HEK293 (cell line): ENCODE measurements at regions not wholly inside any gene's neighbourhood (a gene's known extent, or its start where the extent isn't known, plus 50 kb on each side); places are given as distances from the start of the nearest gene placed in this dataset.

Experiments
- CTCF ChIA-PET: fragments of 350-600 bp; formaldehyde crosslinking; extraction: SDS; loops from one replicate; lab custom pipeline; 2021; ENCODE audit warnings: antibody characterized with exemption; lab: Yijun Ruan, JAX
- POLR2A ChIA-PET: fragments of 300-600 bp; formaldehyde crosslinking; extraction: SDS; loops from one replicate; lab custom pipeline; 2020; ENCODE audit warnings: antibody characterized with exemption, inconsistent platforms; lab: Yijun Ruan, JAX
- H3K27ac ChIP-seq: fragments of 200-500 bp; sonication (Bioruptor generic); 2 replicates; pipeline ENCODE4 v1.5.1; 2014; ENCODE audit warnings: low read depth, low read length, control low read depth, inconsistent platforms; ENCODE audit errors: extremely low read depth
- H3K36me3 ChIP-seq, 2 experiments: fragments of 200-500 bp in 1 of 2; sonication (Bioruptor generic) in 1 of 2; 1 replicate in 1 of 2; 2 replicates in 1 of 2; pipeline ENCODE4 v1.5.1; 2014 to 2017; ENCODE audit warnings: inconsistent platforms in 2 of 2, low read length in 2 of 2; ENCODE audit not compliant: control insufficient read depth in 2 of 2, insufficient read depth in 1 of 2
- H3K4me1 ChIP-seq: fragments of 200-500 bp; sonication (Bioruptor generic); 2 replicates; pipeline ENCODE4 v1.5.1; 2014; ENCODE audit warnings: mild to moderate bottlenecking, low read length, inconsistent platforms; ENCODE audit not compliant: control insufficient read depth, insufficient read depth
- H3K4me3 ChIP-seq: 2 replicates; pipeline ENCODE4 v1.5.1; 2011; ENCODE audit warnings: low read depth, mild to moderate bottlenecking, control low read depth, low read length, moderate library complexity
- H3K9me3 ChIP-seq: fragments of 200-500 bp; sonication (Bioruptor generic); 2 replicates; pipeline ENCODE4 v1.5.1; 2014; ENCODE audit warnings: low read depth, low read length, inconsistent platforms; ENCODE audit not compliant: control insufficient read depth, insufficient read depth
- ATF2 ChIP-seq: fragments of 450-650 bp; formaldehyde crosslinking; IDR thresholded peaks from 2 replicates; pipeline ENCODE4 v1.5.1; 2016; ENCODE audit warnings: missing biosample characterization, missing genetic modification characterization, low read depth
- FEZF1 ChIP-seq: fragments of 450-650 bp; formaldehyde crosslinking; IDR thresholded peaks from 2 replicates; pipeline ENCODE4 v1.5.1; 2016; ENCODE audit warnings: missing biosample characterization, missing genetic modification characterization
- INSM2 ChIP-seq: fragments of 450-650 bp; formaldehyde crosslinking; IDR thresholded peaks from 2 replicates; pipeline ENCODE4 v1.5.1; 2016; ENCODE audit warnings: missing biosample characterization, missing genetic modification characterization
- MEIS1 ChIP-seq: sonication (generic); formaldehyde crosslinking; IDR thresholded peaks from 2 replicates; pipeline ENCODE4 v1.8.1; 2022; ENCODE audit warnings: missing genetic modification reagents, mild to moderate bottlenecking, borderline replicate concordance
- SCRT1 ChIP-seq: fragments of 450-650 bp; formaldehyde crosslinking; IDR thresholded peaks from 2 replicates; pipeline ENCODE4 v1.5.1; 2016; ENCODE audit warnings: missing biosample characterization, missing genetic modification characterization, borderline replicate concordance
- SCRT2 ChIP-seq: fragments of 450-650 bp; formaldehyde crosslinking; IDR thresholded peaks from 2 replicates; pipeline ENCODE4 v1.5.1; 2016; ENCODE audit warnings: missing biosample characterization, missing genetic modification characterization
- SETDB1 ChIP-seq: IDR thresholded peaks from one replicate; pipeline ENCODE4 v1.6.1; 2017; ENCODE audit warnings: mild to moderate bottlenecking, low read length, moderate library complexity, mixed read lengths; ENCODE audit not compliant: insufficient read length
- SP3 ChIP-seq: fragments of 450-650 bp; formaldehyde crosslinking; IDR thresholded peaks from 2 replicates; pipeline ENCODE4 v1.5.1; 2016; ENCODE audit warnings: missing biosample characterization, missing genetic modification characterization
- TRIM28 ChIP-seq: IDR thresholded peaks from 2 replicates; pipeline ENCODE4 v1.6.1; 2011; ENCODE audit warnings: low read length, control low read depth, borderline replicate concordance
- YY1 ChIP-seq: fragments of 450-650 bp; formaldehyde crosslinking; IDR thresholded peaks from 2 replicates; pipeline ENCODE4 v1.5.1; 2018; ENCODE audit warnings: missing biosample characterization, missing genetic modification characterization
- ZBTB10 ChIP-seq: fragments of 450-650 bp; formaldehyde crosslinking; IDR thresholded peaks from 2 replicates; pipeline ENCODE4 v1.5.1; 2016; ENCODE audit warnings: missing biosample characterization, missing genetic modification characterization
- ZBTB20 ChIP-seq: fragments of 450-650 bp; formaldehyde crosslinking; IDR thresholded peaks from 2 replicates; pipeline ENCODE4 v1.5.1; 2016; ENCODE audit warnings: missing biosample characterization, missing genetic modification characterization
- ZBTB26 ChIP-seq: fragments of 450-650 bp; formaldehyde crosslinking; optimal IDR thresholded peaks from 2 replicates; pipeline ENCODE3; 2016; ENCODE audit warnings: missing biosample characterization, mild to moderate bottlenecking, missing genetic modification characterization
- ZFP69B ChIP-seq: fragments of 450-650 bp; formaldehyde crosslinking; IDR thresholded peaks from 2 replicates; pipeline ENCODE4 v1.5.1; 2016; ENCODE audit warnings: missing biosample characterization, missing genetic modification characterization
- ZNF112 ChIP-seq: fragments of 450-650 bp; formaldehyde crosslinking; IDR thresholded peaks from 2 replicates; pipeline ENCODE4 v1.5.0; 2017; ENCODE audit warnings: missing biosample characterization, missing genetic modification characterization
- ZNF140 ChIP-seq: fragments of 450-650 bp; formaldehyde crosslinking; IDR thresholded peaks from 2 replicates; pipeline ENCODE4 v1.5.1; 2016; ENCODE audit warnings: missing biosample characterization, missing genetic modification characterization
- ZNF248 ChIP-seq: fragments of 450-650 bp; formaldehyde crosslinking; IDR thresholded peaks from 2 replicates; pipeline ENCODE4 v1.5.1; 2017; ENCODE audit warnings: missing biosample characterization, missing genetic modification characterization
- ZNF350 ChIP-seq: fragments of 450-650 bp; formaldehyde crosslinking; IDR thresholded peaks from 2 replicates; pipeline ENCODE4 v1.5.0; 2017; ENCODE audit warnings: missing biosample characterization, mild to moderate bottlenecking, missing genetic modification characterization
- ZNF366 ChIP-seq: fragments of 450-650 bp; formaldehyde crosslinking; conservative IDR thresholded peaks from 2 replicates; pipeline ENCODE4 v1.5.1; 2016; ENCODE audit warnings: missing biosample characterization, missing genetic modification characterization
- ZNF404 ChIP-seq: fragments of 450-650 bp; formaldehyde crosslinking; IDR thresholded peaks from 2 replicates; pipeline ENCODE4 v1.5.1; 2017; ENCODE audit warnings: missing biosample characterization, missing genetic modification characterization
- ZNF426 ChIP-seq: fragments of 450-650 bp; formaldehyde crosslinking; IDR thresholded peaks from 2 replicates; pipeline ENCODE4 v1.5.1; 2017; ENCODE audit warnings: missing biosample characterization, missing genetic modification characterization, mild to moderate bottlenecking, inconsistent platforms, moderate library complexity
- ZNF510 ChIP-seq: fragments of 450-650 bp; formaldehyde crosslinking; IDR thresholded peaks from 2 replicates; pipeline ENCODE4 v1.5.1; 2018; ENCODE audit warnings: mild to moderate bottlenecking, missing genetic modification characterization, missing biosample characterization; ENCODE audit not compliant: insufficient replicate concordance
- ZNF549 ChIP-seq: fragments of 450-650 bp; IDR thresholded peaks from 2 replicates; pipeline ENCODE4 v1.5.1; 2018; ENCODE audit warnings: missing biosample characterization, missing genetic modification characterization, mild to moderate bottlenecking, inconsistent platforms, moderate library complexity
- ZNF580 ChIP-seq: fragments of 450-650 bp; formaldehyde crosslinking; IDR thresholded peaks from 2 replicates; pipeline ENCODE4 v1.5.1; 2016; ENCODE audit warnings: missing biosample characterization, missing genetic modification characterization
- ZNF585B ChIP-seq: fragments of 450-650 bp; formaldehyde crosslinking; IDR thresholded peaks from 2 replicates; pipeline ENCODE4 v1.5.1; 2016; ENCODE audit warnings: missing biosample characterization, missing genetic modification characterization
- ZNF610 ChIP-seq: fragments of 450-650 bp; formaldehyde crosslinking; IDR thresholded peaks from 2 replicates; pipeline ENCODE4 v1.5.1; 2016; ENCODE audit warnings: missing biosample characterization, missing genetic modification characterization, borderline replicate concordance
- ZNF621 ChIP-seq: fragments of 450-650 bp; formaldehyde crosslinking; IDR thresholded peaks from 2 replicates; pipeline ENCODE4 v1.5.1; 2017; ENCODE audit warnings: missing biosample characterization, missing genetic modification characterization
- ZNF670 ChIP-seq: fragments of 450-650 bp; formaldehyde crosslinking; IDR thresholded peaks from 2 replicates; pipeline ENCODE4 v1.5.1; 2016; ENCODE audit warnings: missing biosample characterization, missing genetic modification characterization, low read depth
- ZNF830 ChIP-seq: fragments of 450-650 bp; IDR thresholded peaks from 2 replicates; pipeline ENCODE4 v1.5.0; 2018; ENCODE audit warnings: missing biosample characterization, missing genetic modification characterization, low read depth, mild to moderate bottlenecking, moderate library complexity

- CTCF ChIA-PET = interaction anchor here (0.7 kb wide), 1 partner anchor 224 kb away, joined by 3 read pairs; no protein-coding TSS in a partner anchor
- TF ChIP-seq SETDB1 (peak; percentile 90), ZNF426 (tag by site-specific recombination) (no peak), MEIS1 (no peak), ATF2 (tag by site-specific recombination) (no peak), ZBTB20 (no peak), ZNF404 (tag by site-specific recombination) (no peak), ZNF610 (no peak), ZNF830 (tag by site-specific recombination) (no peak), ZNF621 (tag by site-specific recombination) (no peak), SCRT1 (tag by site-specific recombination) (peak; percentile 75), ZFP69B (tag by site-specific recombination) (no peak), FEZF1 (no peak), TRIM28 (peak; percentile 68; the same call in 1 of the 2 replicates), SP3 (tag by site-specific recombination) (no peak), ZNF670 (tag by site-specific recombination) (no peak), ZNF366 (tag by site-specific recombination) (no peak), ZNF510 (tag by site-specific recombination) (no peak), YY1 (tag by site-specific recombination) (no peak), ZBTB26 (no peak), ZNF248 (tag by site-specific recombination) (no peak), ZNF585B (tag by site-specific recombination) (no peak), ZNF350 (tag by site-specific recombination) (no peak), ZNF112 (tag by site-specific recombination) (no peak), ZNF549 (tag by site-specific recombination) (no peak), INSM2 (no peak), ZNF140 (tag by site-specific recombination) (no peak), SCRT2 (tag by site-specific recombination) (peak; percentile 89), ZNF580 (tag by site-specific recombination) (no peak), ZBTB10 (tag by site-specific recombination) (no peak)
- Histone ChIP-seq H3K4me1 (no peaks in the 10 kb centered on the region), H3K9me3 (no peaks in the 10 kb centered on the region), H3K27ac (no peak overlapping the region), H3K36me3 (no peaks in the 10 kb centered on the region), H3K4me3 (no peak overlapping the region)
- POLR2A ChIA-PET = no interaction called here
Measured at GRCh38 chr10:9851808-9852207, 1165.9 kb upstream of the CELF2 start.
